ENCODE measurements at regions not wholly inside any gene's neighbourhood (a gene's known extent, or its start where the extent isn't known, plus 50 kb on each side); places are given as distances from the start of the nearest gene placed in this dataset.

GRCh38 chr3:104632521-104632920, 734.2 kb upstream of the ALCAM start:
- Histone ChIP-seq H3K27me3 (replicated peaks in 1 of 4; ENCODE audit: control insufficient read depth in 3 of 4, extremely low read depth in 1 of 4, insufficient read depth in 3 of 4, low read length in 3 of 4) (no peaks in the 10 kb centered on the region), H4K8ac (ENCODE audit: extremely low read depth, insufficient read depth, low read length) (no peak overlapping the region), H3K23ac (ENCODE audit: insufficient read length) (no peak overlapping the region), H3K14ac (ENCODE audit: insufficient read length) (no peak overlapping the region), H2BK12ac (ENCODE audit: low read depth, low read length) (no peak overlapping the region), H4K91ac (replicated peaks; ENCODE audit: insufficient read length, low read length) (no peak overlapping the region), H3K4me3 (ENCODE audit: extremely low read depth in 1 of 4, insufficient read depth in 2 of 4, low read depth in 3 of 4, low read length in 4 of 4) (no peak overlapping the region), H3K79me2 (ENCODE audit: control insufficient read depth in 1 of 2, insufficient read depth in 2 of 2, low read length in 2 of 2) (no peaks in the 10 kb centered on the region), H2AFZ (ENCODE audit: low read length) (no peak overlapping the region), H3K36me3 (ENCODE audit: control insufficient read depth in 2 of 4, insufficient read depth in 4 of 4, low read length in 3 of 4) (no peaks in the 10 kb centered on the region), H3K4me2 (ENCODE audit: insufficient read depth in 1 of 2, low read depth in 2 of 2, low read length in 2 of 2) (no peak overlapping the region), H3K79me1 (ENCODE audit: low read depth, low read length) (no peaks in the 10 kb centered on the region), H3K4me1 (replicated peaks in 1 of 4; ENCODE audit: control insufficient read depth in 3 of 4, insufficient read depth in 4 of 4, low read length in 3 of 4) (no peaks in the 10 kb centered on the region), H3K18ac (ENCODE audit: extremely low read depth, low read length) (no peak overlapping the region), H4K20me1 (replicated peaks in 1 of 2; ENCODE audit: control insufficient read depth in 1 of 2, insufficient read depth in 2 of 2, low read length in 2 of 2) (no peaks in the 10 kb centered on the region), H3K56ac (replicated peaks; ENCODE audit: insufficient read length, low read depth, low read length) (no peak overlapping the region), H2AK5ac (ENCODE audit: low read depth, low read length) (no peak overlapping the region), H4K5ac (ENCODE audit: insufficient read length, low read depth, low read length) (no peak overlapping the region), H3K9ac (replicated peaks in 1 of 4; ENCODE audit: extremely low read depth in 1 of 4, low read depth in 3 of 4, low read length in 3 of 4) (no peak overlapping the region), H3K27ac (ENCODE audit: low read depth, low read length) (no peak overlapping the region), H2BK20ac (ENCODE audit: low read length) (no peak overlapping the region), H3K9me3 (ENCODE audit: insufficient read depth in 2 of 2, low read depth in 1 of 2, low read length in 1 of 2) (peaks cover 20 to 22% of the 10 kb centered on the region in 2 experiments), H2BK5ac (ENCODE audit: low read depth, low read length) (no peak overlapping the region), H3K23me2 (ENCODE audit: low read depth, low read length) (no peaks in the 10 kb centered on the region), H2BK15ac (ENCODE audit: low read length) (no peak overlapping the region), H2BK120ac (replicated peaks; ENCODE audit: low read depth, low read length) (no peak overlapping the region), H3K4ac (replicated peaks; ENCODE audit: insufficient read length, low read depth, low read length) (no peak overlapping the region)
- no peak for DNase-seq (ENCODE audit: low read depth in 1 of 2, low spot score in 2 of 2)
- POLR2A ChIA-PET (ENCODE audit: partially characterized antibody), result no interaction called here
- CTCF ChIA-PET (ENCODE audit: partially characterized antibody), result interaction anchor here (1.4 to 2.1 kb wide), 3 partner anchors 9 to 32 kb away, joined by 3 to 6 read pairs (median 3); no protein-coding TSS in a partner anchor
- no peak for FAIRE-seq
- 93% methylated on average over 3 of the region's 3 CpGs; no CpG with 5 or more reads in 1 of the 2 experiments for WGBS, 2 experiments (ENCODE audit: extremely low coverage in 1 of 2, insufficient coverage in 1 of 2, insufficient read length in 1 of 2, insufficient replicate concordance in 2 of 2, low coverage in 1 of 2, low lambda C conversion rate in 2 of 2, missing lambda C conversion rate in 1 of 2)
- TF ChIP-seq CBX5 (IDR thresholded peaks at IDR 0.05; ENCODE audit: low read depth, low read length), result no peak
